Stimulated activated CD4-positive, alpha-beta T cell treated with anti-CD3 and anti-CD28 coated beads, Interleukin-1b, Interleukin-23, amount 100 ng/mL, for 48 hours (primary cell): ENCODE measurements at regions not wholly inside any gene's neighbourhood (a gene's known extent, or its start where the extent isn't known, plus 50 kb on each side); places are given as distances from the start of the nearest gene placed in this dataset.

ENCODE experiments used
- DNase-seq: peaks from one replicate; pipeline ENCODE4 v3.0.0-alpha.2; 2020

GRCh38 chr6:104173668-104174067, 686.1 kb downstream of the HACE1 start:
- DNase-seq, result no peak

GRCh38 chr6:104170401-104170800, 689.3 kb downstream of the HACE1 start:
- no peak for DNase-seq

GRCh38 chr6:104166055-104166668, 693.6 kb downstream of the HACE1 start:
- DNase-seq, result no peak

- DNase-seq, result no peak
Observed at GRCh38 chr6:104162036-104162669, 697.6 kb downstream of the HACE1 start.

- DNase-seq, result no peak
Observed at GRCh38 chr6:104159045-104159618, 700.6 kb downstream of the HACE1 start.

GRCh38 chr6:104143757-104144156, 716.0 kb downstream of the HACE1 start:
- no peak for DNase-seq

- DNase-seq, result no peak
Observed at GRCh38 chr6:104134876-104135275, 724.8 kb downstream of the HACE1 start.

- no peak for DNase-seq
Observed at GRCh38 chr6:104130343-104130742, 729.4 kb downstream of the HACE1 start.

- DNase-seq, result no peak
Observed at GRCh38 chr6:104126315-104127005, 733.3 kb downstream of the HACE1 start.

GRCh38 chr6:104123227-104123626, 736.5 kb downstream of the HACE1 start:
- no peak for DNase-seq

- DNase-seq, result no peak
Observed at GRCh38 chr6:104118274-104118673, 741.4 kb downstream of the HACE1 start.

GRCh38 chr6:104109806-104110205, 749.9 kb downstream of the HACE1 start:
- DNase-seq, result no peak

GRCh38 chr6:104108634-104109033, 751.1 kb downstream of the HACE1 start:
- no peak for DNase-seq

- no peak for DNase-seq
Observed at GRCh38 chr6:104095661-104096416, 763.9 kb downstream of the HACE1 start.

GRCh38 chr6:104087765-104088164, 772.0 kb downstream of the HACE1 start:
- DNase-seq, result no peak

- DNase-seq, result no peak
Observed at GRCh38 chr6:104068281-104068680, 791.4 kb downstream of the HACE1 start.

- no peak for DNase-seq
Observed at GRCh38 chr6:104064876-104065275, 794.8 kb downstream of the HACE1 start.

- DNase-seq, result no peak
Observed at GRCh38 chr6:104050455-104050854, 809.3 kb downstream of the HACE1 start.

- no peak for DNase-seq
Observed at GRCh38 chr6:104046426-104046825, 813.3 kb downstream of the HACE1 start.

- no peak for DNase-seq
Observed at GRCh38 chr6:104031346-104031745, 828.4 kb downstream of the HACE1 start.

GRCh38 chr6:104022126-104022525, 837.6 kb downstream of the HACE1 start:
- no peak for DNase-seq

- DNase-seq, result no peak
Observed at GRCh38 chr6:104019075-104019753, 840.5 kb downstream of the HACE1 start.
